PC-9 (cell line): ENCODE measurements at regions not wholly inside any gene's neighbourhood (a gene's known extent, or its start where the extent isn't known, plus 50 kb on each side); places are given as distances from the start of the nearest gene placed in this dataset.

Experiments
- BruUV-seq: library from RNA; stranded (reverse); fragments of 400-500 nt; replicated peaks from 2 replicates; lab custom pipeline; 2021; lab: Mats Ljungman, UMichigan
- CTCF ChIA-PET: fragments of 300-600 bp; sonication (Branson Sonifier 250); formaldehyde crosslinking; loops from one replicate; lab custom pipeline; 2022; ENCODE audit warnings: antibody characterized with exemption; lab: Charles Lee
- POLR2A ChIA-PET: fragments of 300-600 bp; sonication (Branson Sonifier 250); formaldehyde crosslinking; loops from one replicate; lab custom pipeline; 2022; ENCODE audit warnings: antibody characterized with exemption; ENCODE audit not compliant: unreplicated experiment; lab: Charles Lee
- DNase-seq, 2 experiments: peaks; one replicate each; pipeline versions ENCODE4 v3.0.0 to v3.0.0-alpha.2; 2015 to 2022; ENCODE audit warnings: mixed read lengths in 1 of 2
- H2AFZ ChIP-seq: fragments of 200-600 bp; sonication (generic); 2 replicates; pipeline ENCODE4 v1.8.1; 2017; ENCODE audit warnings: antibody characterized with exemption
- H3F3A ChIP-seq: fragments of 200-600 bp; sonication (generic); 2 replicates; pipeline ENCODE4 v1.8.1; 2017; ENCODE audit warnings: antibody characterized with exemption, mild to moderate bottlenecking, low read depth; ENCODE audit not compliant: insufficient read depth
- H3K27ac ChIP-seq: fragments of 200-600 bp; sonication (generic); 2 replicates; pipeline ENCODE4 v1.6.1; 2016; ENCODE audit warnings: mixed run types
- H3K27me3 ChIP-seq: fragments of 200-600 bp; sonication (generic); 2 replicates; pipeline ENCODE4 v1.6.1; 2016; ENCODE audit warnings: low read depth, mixed run types; ENCODE audit not compliant: insufficient read depth
- H3K36me3 ChIP-seq: fragments of 200-600 bp; sonication (generic); 2 replicates; pipeline ENCODE4 v1.6.1; 2016; ENCODE audit warnings: low read depth, mixed run types
- H3K4me1 ChIP-seq: fragments of 200-600 bp; sonication (generic); replicated peaks from 2 replicates; pipeline ENCODE4 v1.6.1; 2016; ENCODE audit warnings: mixed run types; ENCODE audit not compliant: insufficient read depth
- H3K4me2 ChIP-seq: fragments of 200-600 bp; sonication (generic); 2 replicates; pipeline ENCODE4 v1.6.1; 2017; ENCODE audit warnings: mixed run types
- H3K4me3 ChIP-seq: fragments of 200-600 bp; sonication (generic); 2 replicates; pipeline ENCODE4 v1.6.1; 2016; ENCODE audit warnings: mixed run types
- H3K79me2 ChIP-seq: fragments of 200-600 bp; sonication (generic); 2 replicates; pipeline ENCODE4 v1.6.1; 2017; ENCODE audit warnings: low read depth, mixed run types
- H3K9me2 ChIP-seq: fragments of 200-600 bp; sonication (generic); 2 replicates; pipeline ENCODE4 v1.8.1; 2017; ENCODE audit warnings: mild to moderate bottlenecking; ENCODE audit not compliant: insufficient read depth
- H3K9me3 ChIP-seq: fragments of 200-600 bp; sonication (generic); 2 replicates; pipeline ENCODE4 v1.8.1; 2016; ENCODE audit warnings: low read depth; ENCODE audit not compliant: insufficient read depth
- H4K20me1 ChIP-seq: fragments of 200-600 bp; sonication (generic); 2 replicates; pipeline ENCODE4 v1.8.1; 2017; ENCODE audit not compliant: insufficient read depth
- EZH2 ChIP-seq: fragments of 200-600 bp; sonication (generic); IDR thresholded peaks from 2 replicates; pipeline ENCODE4 v1.8.0; 2017; ENCODE audit warnings: antibody characterized with exemption, low read depth
- intact Hi-C: fragments of 100-400 bp; cut with micrococcal nuclease; formaldehyde crosslinking; loops from one replicate; pipeline ENCODE4 v1.10.0; 2022; ENCODE audit not compliant: unreplicated experiment
- TF ChIP-seq, protein P1 (sequence below): fragments of 200-600 bp; sonication (generic); conservative IDR thresholded peaks from 2 replicates; pipeline ENCODE4 v1.6.1; 2017; ENCODE audit warnings: mixed run types, antibody characterized with exemption, mild to moderate bottlenecking, moderate library complexity

DNA sequence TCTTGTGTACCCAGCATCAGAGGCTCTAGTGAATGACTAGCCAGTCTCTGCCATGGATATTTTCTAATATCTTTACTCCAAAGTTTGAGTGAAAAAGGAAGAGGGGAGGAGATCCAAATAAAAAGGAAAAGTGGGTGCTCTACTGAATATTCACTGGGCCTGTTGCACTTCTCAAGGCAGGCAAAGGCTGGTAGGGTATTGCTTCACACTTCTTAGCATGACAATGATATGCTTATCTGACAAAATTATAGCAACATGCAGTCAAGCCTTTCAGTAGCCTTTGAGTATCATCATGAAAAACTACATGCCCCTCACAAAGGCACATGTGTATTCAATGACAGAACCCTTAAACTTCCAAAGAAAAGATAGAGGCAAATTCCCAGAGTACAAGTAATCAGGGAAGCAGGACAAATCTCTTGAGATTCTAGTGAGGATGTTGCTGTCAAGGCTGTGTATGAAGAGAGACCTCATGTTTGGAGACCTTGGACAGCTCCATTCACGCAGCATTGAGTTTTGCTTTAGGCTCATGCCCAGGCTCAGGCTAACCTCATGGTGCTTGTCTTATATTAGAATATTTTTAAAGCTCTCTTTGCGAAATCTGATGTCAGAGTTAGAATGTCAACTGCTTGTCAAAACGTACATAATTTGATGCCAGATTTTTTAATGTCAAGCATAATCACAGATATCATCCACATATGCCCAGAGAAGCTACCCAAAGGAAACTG lies 506.9 kb downstream of the OCA2 start:
- BruUV-seq, result no TSS peak
- no peak overlapping the region for H2AFZ ChIP-seq
- H3K4me3 ChIP-seq, result no peak overlapping the region
- H3K27ac ChIP-seq, result no peak overlapping the region
- POLR2A ChIA-PET, result no interaction called here
- DNase-seq, result no peak
- no peaks in the 10 kb centered on the region for H3K9me2 ChIP-seq
- peaks cover 15% of the 10 kb centered on the region; the same call in 1 of the 2 replicates for H3K27me3 ChIP-seq
- no peaks in the 10 kb centered on the region for H3K79me2 ChIP-seq
- no peaks in the 10 kb centered on the region for H4K20me1 ChIP-seq
- H3K36me3 ChIP-seq, result no peaks in the 10 kb centered on the region
- H3K4me2 ChIP-seq, result no peak overlapping the region
- H3F3A ChIP-seq, result no peaks in the 10 kb centered on the region
- no peaks in the 10 kb centered on the region for H3K4me1 ChIP-seq
- TF ChIP-seq, protein P1, sequence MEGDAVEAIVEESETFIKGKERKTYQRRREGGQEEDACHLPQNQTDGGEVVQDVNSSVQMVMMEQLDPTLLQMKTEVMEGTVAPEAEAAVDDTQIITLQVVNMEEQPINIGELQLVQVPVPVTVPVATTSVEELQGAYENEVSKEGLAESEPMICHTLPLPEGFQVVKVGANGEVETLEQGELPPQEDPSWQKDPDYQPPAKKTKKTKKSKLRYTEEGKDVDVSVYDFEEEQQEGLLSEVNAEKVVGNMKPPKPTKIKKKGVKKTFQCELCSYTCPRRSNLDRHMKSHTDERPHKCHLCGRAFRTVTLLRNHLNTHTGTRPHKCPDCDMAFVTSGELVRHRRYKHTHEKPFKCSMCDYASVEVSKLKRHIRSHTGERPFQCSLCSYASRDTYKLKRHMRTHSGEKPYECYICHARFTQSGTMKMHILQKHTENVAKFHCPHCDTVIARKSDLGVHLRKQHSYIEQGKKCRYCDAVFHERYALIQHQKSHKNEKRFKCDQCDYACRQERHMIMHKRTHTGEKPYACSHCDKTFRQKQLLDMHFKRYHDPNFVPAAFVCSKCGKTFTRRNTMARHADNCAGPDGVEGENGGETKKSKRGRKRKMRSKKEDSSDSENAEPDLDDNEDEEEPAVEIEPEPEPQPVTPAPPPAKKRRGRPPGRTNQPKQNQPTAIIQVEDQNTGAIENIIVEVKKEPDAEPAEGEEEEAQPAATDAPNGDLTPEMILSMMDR, result no peak
- no peak for TF ChIP-seq EZH2
- H3K9me3 ChIP-seq, result no peaks in the 10 kb centered on the region
- CTCF ChIA-PET, result no interaction called here
- intact Hi-C loops, result no loop called here
